Activated CD4-positive, CD25-positive, alpha-beta regulatory T cell treated with anti-CD3 and anti-CD28 coated beads, Interleukin-2, amount 50 U/mL, for 72 hours (primary cell): ENCODE measurements at regions not wholly inside any gene's neighbourhood (a gene's known extent, or its start where the extent isn't known, plus 50 kb on each side); places are given as distances from the start of the nearest gene placed in this dataset.
"Not testable (repeated sequence)": the region's sequence is repeated elsewhere in the genome, so short reads cannot be mapped to it uniquely, and the experiment has no call there.

ENCODE experiments used
- DNase-seq: peaks from one replicate; pipeline ENCODE4 v3.0.0; 2021

GRCh38 chr14:86305058-86305457 lies 775.1 kb downstream of the FLRT2 start:
- DNase-seq: no peak

GRCh38 chr14:86299994-86300393 lies 770.0 kb downstream of the FLRT2 start:
- DNase-seq: no peak

- no peak for DNase-seq
These were observed 766.2 kb downstream of the FLRT2 start for GRCh38 chr14:86296173-86296572.

GRCh38 chr14:86288336-86288735 lies 758.4 kb downstream of the FLRT2 start:
- DNase-seq: no peak

GRCh38 chr14:86279405-86279804 lies 749.5 kb downstream of the FLRT2 start:
- DNase-seq: no peak

GRCh38 chr14:86257973-86258372 lies 728.0 kb downstream of the FLRT2 start:
- no peak for DNase-seq

- DNase-seq: no peak
These were observed 713.2 kb downstream of the FLRT2 start for GRCh38 chr14:86243158-86243557.

GRCh38 chr14:86237733-86238132 lies 707.8 kb downstream of the FLRT2 start:
- DNase-seq: no peak

GRCh38 chr14:86221755-86222154 lies 691.8 kb downstream of the FLRT2 start:
- DNase-seq: no peak

- no peak for DNase-seq
These were observed 691.1 kb downstream of the FLRT2 start for GRCh38 chr14:86221000-86221399.

GRCh38 chr14:86217523-86217922 lies 687.6 kb downstream of the FLRT2 start:
- DNase-seq: no peak

GRCh38 chr14:86203843-86204242 lies 673.9 kb downstream of the FLRT2 start:
- DNase-seq: no peak

GRCh38 chr14:86196471-86196870 lies 666.5 kb downstream of the FLRT2 start:
- no peak for DNase-seq

GRCh38 chr14:86193756-86194155 lies 663.8 kb downstream of the FLRT2 start:
- DNase-seq: no peak

GRCh38 chr14:86179980-86180379 lies 650.0 kb downstream of the FLRT2 start:
- no peak for DNase-seq

- no peak for DNase-seq
These were observed 638.4 kb downstream of the FLRT2 start for GRCh38 chr14:86168371-86168770.

- DNase-seq: no peak
These were observed 636.6 kb downstream of the FLRT2 start for GRCh38 chr14:86166541-86166940.

- DNase-seq: no peak
These were observed 623.5 kb downstream of the FLRT2 start for GRCh38 chr14:86153480-86153879.

- no peak for DNase-seq
These were observed 613.3 kb downstream of the FLRT2 start for GRCh38 chr14:86143248-86143647.

- DNase-seq: no peak
These were observed 612.0 kb downstream of the FLRT2 start for GRCh38 chr14:86141966-86142365.

- DNase-seq: no peak
These were observed 599.5 kb downstream of the FLRT2 start for GRCh38 chr14:86129426-86129825.

GRCh38 chr14:86124328-86124727 lies 594.4 kb downstream of the FLRT2 start:
- no peak for DNase-seq

GRCh38 chr14:86115972-86116371 lies 586.0 kb downstream of the FLRT2 start:
- DNase-seq: no peak

GRCh38 chr14:86110871-86111270 lies 580.9 kb downstream of the FLRT2 start:
- DNase-seq: not testable (repeated sequence)

- DNase-seq: no peak
These were observed 574.8 kb downstream of the FLRT2 start for GRCh38 chr14:86104691-86105265.

GRCh38 chr14:86094512-86094911 lies 564.6 kb downstream of the FLRT2 start:
- DNase-seq: no peak
